GM21447 (cell line): ENCODE measurements at regions not wholly inside any gene's neighbourhood (a gene's known extent, or its start where the extent isn't known, plus 50 kb on each side); places are given as distances from the start of the nearest gene placed in this dataset.
"Not testable (repeated sequence)": the region's sequence is repeated elsewhere in the genome, so short reads cannot be mapped to it uniquely, and the experiment has no call there.

Experiments used
- ATAC-seq: cut with Tn5 transposase; IDR thresholded peaks from one replicate; pipeline ENCODE4 v1.9.1; 2021; ENCODE audit not compliant: unreplicated experiment

- no peak for ATAC-seq
Measured at GRCh38 chr10:29882766-29883165, 176.6 kb downstream of the JCAD start.

- no peak for ATAC-seq
Measured at GRCh38 chr10:29881811-29882210, 177.6 kb downstream of the JCAD start.

GRCh38 chr10:29881336-29881771 lies 178.0 kb downstream of the JCAD start:
- no peak for ATAC-seq

GRCh38 chr10:29880856-29881255 lies 178.5 kb downstream of the JCAD start:
- ATAC-seq: no peak

- ATAC-seq: no peak
Measured at GRCh38 chr10:29879862-29880261, 179.5 kb downstream of the JCAD start.

GRCh38 chr10:29878492-29878891 lies 180.9 kb downstream of the JCAD start:
- no peak for ATAC-seq

GRCh38 chr10:29877793-29878491 lies 181.4 kb downstream of the JCAD start:
- ATAC-seq: no peak

- no peak for ATAC-seq
Measured at GRCh38 chr10:29876008-29876555, 183.3 kb downstream of the JCAD start.

- no peak for ATAC-seq
Measured at GRCh38 chr10:29874606-29875269, 184.6 kb downstream of the JCAD start.

GRCh38 chr10:29873941-29874484 lies 185.4 kb downstream of the JCAD start:
- no peak for ATAC-seq

- ATAC-seq: no peak
Measured at GRCh38 chr10:29870522-29871044, 188.8 kb downstream of the JCAD start.

- no peak for ATAC-seq
Measured at GRCh38 chr10:29869593-29869992, 189.8 kb downstream of the JCAD start.

GRCh38 chr10:29866356-29866755 lies 193.0 kb downstream of the JCAD start:
- ATAC-seq: no peak

- ATAC-seq: no peak
Measured at GRCh38 chr10:29865700-29866355, 193.6 kb downstream of the JCAD start.

GRCh38 chr10:29862923-29863614 lies 196.3 kb downstream of the JCAD start:
- no peak for ATAC-seq

GRCh38 chr10:29861811-29862505 lies 197.4 kb downstream of the JCAD start:
- no peak for ATAC-seq

GRCh38 chr10:29861231-29861630 lies 198.2 kb downstream of the JCAD start:
- ATAC-seq: not testable (repeated sequence)

- no peak for ATAC-seq
Measured at GRCh38 chr10:29860166-29860565, 199.2 kb downstream of the JCAD start.

GRCh38 chr10:29859521-29860130 lies 199.8 kb downstream of the JCAD start:
- ATAC-seq: no peak
